ENCODE measurements at regions not wholly inside any gene's neighbourhood (a gene's known extent, or its start where the extent isn't known, plus 50 kb on each side); places are given as distances from the start of the nearest gene placed in this dataset.

GRCh38 chr13:104297075-104297474 is 1230.9 kb upstream of the SLC10A2 start:
- DNase-seq (ENCODE audit: low read depth in 1 of 2, low spot score in 1 of 2), result peak in 1 of 2 donors; percentile 22
- no peak overlapping the region for H3K4me3 ChIP-seq
- no peaks in the 10 kb centered on the region for H3K9me3 ChIP-seq (ENCODE audit: low read depth)
- H3K36me3 ChIP-seq, result no peaks in the 10 kb centered on the region
- H3K27me3 ChIP-seq, result no peaks in the 10 kb centered on the region
- H3K4me1 ChIP-seq (ENCODE audit: low read depth), result peaks cover 3% of the 10 kb centered on the region
- TF ChIP-seq CTCF (IDR thresholded peaks at IDR 0.05; ENCODE audit: low read depth, low read length), result no peak
- no peak overlapping the region for H3K27ac ChIP-seq

- Histone ChIP-seq H3K36me3 (no peaks in the 10 kb centered on the region), H3K4me3 (no peak overlapping the region), H3K27me3 (no peaks in the 10 kb centered on the region), H3K27ac (no peak overlapping the region), H3K9me3 (ENCODE audit: low read depth) (no peaks in the 10 kb centered on the region), H3K4me1 (ENCODE audit: low read depth) (peaks cover 3% of the 10 kb centered on the region)
- peak; percentile 17 to 42 for DNase-seq (ENCODE audit: low read depth in 1 of 2, low spot score in 1 of 2)
- TF ChIP-seq CTCF (IDR thresholded peaks at IDR 0.05; ENCODE audit: low read depth, low read length), result no peak
Measured at GRCh38 chr13:104296286-104296685, 1230.1 kb upstream of the SLC10A2 start.

GRCh38 chr13:104295537-104295936 is 1229.3 kb upstream of the SLC10A2 start:
- no peak for DNase-seq (ENCODE audit: low read depth in 1 of 2, low spot score in 1 of 2)
- H3K27ac ChIP-seq, result no peak overlapping the region

GRCh38 chr13:104289400-104289799 is 1223.2 kb upstream of the SLC10A2 start:
- Histone ChIP-seq H3K27ac (no peak overlapping the region), H3K36me3 (no peaks in the 10 kb centered on the region), H3K4me3 (no peak overlapping the region), H3K9me3 (ENCODE audit: low read depth) (no peaks in the 10 kb centered on the region), H3K4me1 (ENCODE audit: low read depth) (no peaks in the 10 kb centered on the region), H3K27me3 (no peaks in the 10 kb centered on the region)
- no peak for DNase-seq (ENCODE audit: low read depth in 1 of 2, low spot score in 1 of 2)
- no peak for TF ChIP-seq CTCF (IDR thresholded peaks at IDR 0.05; ENCODE audit: low read depth, low read length)

More at GRCh38 chr13:104295537-104295936, 1229.3 kb upstream of the SLC10A2 start:
- H3K36me3 ChIP-seq, result no peaks in the 10 kb centered on the region
- H3K27me3 ChIP-seq, result no peaks in the 10 kb centered on the region
- TF ChIP-seq CTCF (IDR thresholded peaks at IDR 0.05; ENCODE audit: low read depth, low read length), result no peak
- no peaks in the 10 kb centered on the region for H3K9me3 ChIP-seq (ENCODE audit: low read depth)
- H3K4me1 ChIP-seq (ENCODE audit: low read depth), result peaks cover 3% of the 10 kb centered on the region
- no peak overlapping the region for H3K4me3 ChIP-seq

- DNase-seq (ENCODE audit: low read depth in 1 of 2, low spot score in 1 of 2), result no peak
- TF ChIP-seq CTCF (IDR thresholded peaks at IDR 0.05; ENCODE audit: low read depth, low read length), result no peak
- Histone ChIP-seq H3K9me3 (ENCODE audit: low read depth) (no peaks in the 10 kb centered on the region), H3K27me3 (no peaks in the 10 kb centered on the region), H3K36me3 (no peaks in the 10 kb centered on the region), H3K27ac (no peak overlapping the region), H3K4me3 (no peak overlapping the region), H3K4me1 (ENCODE audit: low read depth) (no peaks in the 10 kb centered on the region)
Measured at GRCh38 chr13:104288496-104288895, 1222.3 kb upstream of the SLC10A2 start.

All from cardiac muscle cell (in vitro differentiated cells and primary cell).